H1 (cell line): ENCODE measurements at regions not wholly inside any gene's neighbourhood (a gene's known extent, or its start where the extent isn't known, plus 50 kb on each side); places are given as distances from the start of the nearest gene placed in this dataset.

Experiments
- RBBP5 ChIP-seq: IDR thresholded peaks from 2 replicates; pipeline ENCODE4 v1.7.1; 2012; ENCODE audit warnings: low read depth, mild to moderate bottlenecking, inconsistent platforms, low read length, moderate library complexity, borderline replicate concordance
- SP4 ChIP-seq: IDR thresholded peaks from 2 replicates; pipeline ENCODE4 v1.6.1; 2012; ENCODE audit warnings: low read length, inconsistent platforms

- TF ChIP-seq SP4 (no peak), RBBP5 (no peak)
Measured at GRCh38 chr10:9214618-9215017, 1160.1 kb downstream of the GATA3 start.
